GM12878 (cell line): ENCODE measurements at regions not wholly inside any gene's neighbourhood (a gene's known extent, or its start where the extent isn't known, plus 50 kb on each side); places are given as distances from the start of the nearest gene placed in this dataset.

Experiments used
- ATAC-seq: fragments of 200-7000 bp; cut with Tn5 transposase; 3 replicates; pipeline ENCODE4 v1.9.1; 2020; ENCODE audit warnings: mild to moderate bottlenecking, moderate library complexity
- BruUV-seq: library from RNA; stranded (reverse); fragments of 400-500 nt; replicated peaks from 2 replicates; lab custom pipeline; 2021; lab: Mats Ljungman, UMichigan
- CTCF ChIA-PET: fragments of 300-600 bp; sonication (Branson Sonifier 250); formaldehyde crosslinking; extraction: SDS; loops from one replicate; lab custom pipeline; 2021; ENCODE audit warnings: inconsistent platforms; lab: Yijun Ruan, JAX
- POLR2A ChIA-PET: fragments of 350-600 bp; formaldehyde crosslinking; extraction: SDS; loops from one replicate; lab custom pipeline; 2021; ENCODE audit warnings: inconsistent platforms; lab: Charles Lee
- RAD21 ChIA-PET: fragments of 300-600 bp; sonication (Branson Sonifier 250); formaldehyde crosslinking; loops from one replicate; lab custom pipeline; 2023; ENCODE audit warnings: antibody characterized with exemption; ENCODE audit not compliant: unreplicated experiment; lab: Charles Lee
- SMC1A ChIA-PET: fragments of 300-600 bp; sonication (Branson Sonifier 250); formaldehyde crosslinking; loops from one replicate; lab custom pipeline; 2023; ENCODE audit not compliant: unreplicated experiment, uncharacterized antibody; lab: Charles Lee
- DNase-seq: peaks from one replicate; pipeline ENCODE4 v3.0.0-alpha.2; 2011; ENCODE audit warnings: low read depth, low spot score
- FAIRE-seq: peaks from 3 replicates; lab custom pipeline; 2011; peaks lifted over from hg19 to GRCh38; lab: Jason Lieb, UNC
- H2AFZ ChIP-seq: 2 replicates; pipeline ENCODE4 v1.6.0; 2011; ENCODE audit warnings: low read depth, low read length, control low read depth; ENCODE audit not compliant: control insufficient read depth
- H3K27ac ChIP-seq: 2 replicates; pipeline ENCODE4 v1.5.1; 2011; ENCODE audit warnings: control low read depth; ENCODE audit not compliant: control insufficient read depth, insufficient read depth
- H3K27me3 ChIP-seq, 2 experiments: replicated peaks in 1 of 2; 2 replicates each; pipeline versions ENCODE4 v1.6.0 to v1.6.1; 2011; ENCODE audit warnings: low read length in 1 of 2; ENCODE audit not compliant: control insufficient read depth in 2 of 2, insufficient read depth in 2 of 2
- H3K36me3 ChIP-seq, 2 experiments: 2 replicates each; pipeline ENCODE4 v1.5.1; 2011; ENCODE audit warnings: low read length in 1 of 2; ENCODE audit not compliant: control insufficient read depth in 2 of 2, insufficient read depth in 2 of 2
- H3K4me1 ChIP-seq: 2 replicates; pipeline ENCODE4 v1.6.1; 2011; ENCODE audit warnings: mild to moderate bottlenecking, low read length, moderate library complexity, mixed read lengths; ENCODE audit not compliant: control insufficient read depth, insufficient read depth
- H3K4me2 ChIP-seq: 2 replicates; pipeline ENCODE4 v1.6.0; 2011; ENCODE audit warnings: control low read depth; ENCODE audit not compliant: control insufficient read depth, insufficient read depth
- H3K4me3 ChIP-seq: fragments of 200-600 bp; sonication (generic); 2 replicates; pipeline ENCODE4 v1.5.1; 2016
- H3K79me2 ChIP-seq: 2 replicates; pipeline ENCODE4 v1.6.0; 2011; ENCODE audit warnings: low read length; ENCODE audit not compliant: control insufficient read depth, insufficient read depth
- H3K9ac ChIP-seq: 2 replicates; pipeline ENCODE4 v1.8.0; 2011; ENCODE audit warnings: low read length, control low read depth, mixed read lengths; ENCODE audit not compliant: control insufficient read depth, insufficient read depth
- H3K9me3 ChIP-seq: replicated peaks from 3 replicates; pipeline ENCODE4 v1.5.1; 2011; ENCODE audit warnings: mild to moderate bottlenecking, low read length; ENCODE audit not compliant: control insufficient read depth, insufficient read depth
- H4K20me1 ChIP-seq: 2 replicates; pipeline ENCODE4 v1.6.0; 2011; ENCODE audit not compliant: control insufficient read depth, insufficient read depth
- BCL3 ChIP-seq: IDR thresholded peaks from 2 replicates; pipeline ENCODE4 v1.6.1; 2011; ENCODE audit warnings: borderline replicate concordance, low read depth, mild to moderate bottlenecking, moderate library complexity, low read length; ENCODE audit not compliant: insufficient read depth, poor library complexity, severe bottlenecking
- CEBPB ChIP-seq, 2 experiments: fragments of 150-350 bp in 1 of 2; IDR thresholded peaks; 2 replicates each; pipeline ENCODE4 v1.6.1; 2012 to 2014; ENCODE audit warnings: low read depth in 2 of 2, low read length in 2 of 2, borderline replicate concordance in 1 of 2, inconsistent platforms in 1 of 2
- MEF2B ChIP-seq: fragments of 450-650 bp; IDR thresholded peaks from 2 replicates; pipeline ENCODE4 v1.6.1; 2018; ENCODE audit warnings: mild to moderate bottlenecking, moderate library complexity; ENCODE audit not compliant: partially characterized antibody, poor library complexity, severe bottlenecking
- MTA2 ChIP-seq: fragments of 450-650 bp; IDR thresholded peaks from 2 replicates; pipeline ENCODE4 v1.6.1; 2016; ENCODE audit warnings: low read depth, mild to moderate bottlenecking, moderate library complexity
- NRF1 ChIP-seq: conservative IDR thresholded peaks from 2 replicates; pipeline ENCODE4 v1.6.1; 2011; ENCODE audit warnings: mild to moderate bottlenecking, low read depth, low read length, improper control_type of control experiment
- PRDM15 ChIP-seq: fragments of 450-650 bp; formaldehyde crosslinking; IDR thresholded peaks from 2 replicates; pipeline ENCODE4 v1.4.0; 2020; ENCODE audit warnings: mild to moderate bottlenecking, moderate library complexity
- RUNX3 ChIP-seq: IDR thresholded peaks from 2 replicates; pipeline ENCODE4 v1.6.1; 2012; ENCODE audit warnings: low read length, inconsistent platforms
- SMARCA5 ChIP-seq: fragments of 450-650 bp; IDR thresholded peaks from 2 replicates; pipeline ENCODE4 v1.6.1; 2017; ENCODE audit warnings: mild to moderate bottlenecking
- STAT1 ChIP-seq: fragments of 450-650 bp; conservative IDR thresholded peaks from 2 replicates; pipeline ENCODE4 v1.6.1; 2014; ENCODE audit warnings: antibody characterized with exemption, mild to moderate bottlenecking
- ZBTB11 ChIP-seq: fragments of 450-650 bp; formaldehyde crosslinking; IDR thresholded peaks from 2 replicates; pipeline ENCODE4 v1.5.0; 2022; ENCODE audit warnings: mild to moderate bottlenecking, missing genetic modification characterization
- ZNF207 ChIP-seq: fragments of 450-650 bp; IDR thresholded peaks from 2 replicates; pipeline ENCODE4 v1.6.1; 2014; ENCODE audit warnings: antibody characterized with exemption, mild to moderate bottlenecking, borderline replicate concordance
- WGBS: methylation state at CpG from one replicate; pipeline ENCODE4 v1.1.6; 2016; ENCODE audit warnings: low lambda C conversion rate; ENCODE audit not compliant: insufficient replicate concordance, insufficient coverage; ENCODE audit errors: missing lambda C conversion rate; 5-methylcytosine and 5-hydroxymethylcytosine counted together
- in situ Hi-C: fragments of 300-500 bp; cut with MboI; formaldehyde crosslinking; loops from 9 replicates; pipeline ENCODE4 v1.14.3; 2018; ENCODE audit warnings: mixed read lengths
- intact Hi-C: fragments of 100-400 bp; cut with micrococcal nuclease; formaldehyde crosslinking; loops from one replicate; pipeline ENCODE4 v1.14.2; 2022; ENCODE audit not compliant: unreplicated experiment
- TF ChIP-seq, protein P1 (sequence below): IDR thresholded peaks from 2 replicates; pipeline ENCODE4 v1.6.1; 2012; ENCODE audit warnings: low read length, inconsistent platforms

DNA sequence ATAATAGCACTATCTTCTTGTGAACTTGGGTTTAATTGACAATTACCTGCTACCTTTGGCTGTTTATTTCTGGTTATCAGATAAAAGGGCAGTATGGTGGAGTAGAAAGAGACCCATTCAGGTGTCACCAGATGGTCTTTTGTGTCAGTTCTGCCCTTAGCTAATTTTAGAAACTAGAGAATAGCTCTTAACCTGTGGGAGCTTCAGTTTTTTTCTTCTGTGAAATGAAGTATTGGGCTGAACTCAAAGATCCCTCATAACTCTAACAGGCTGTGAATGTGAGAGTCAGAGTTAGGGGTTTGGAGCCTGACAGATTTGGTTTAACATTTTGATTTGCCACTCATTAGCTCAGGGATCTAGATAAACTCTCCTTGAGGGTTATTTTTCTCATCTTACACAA, 335.2 kb downstream of the PPP1R2C start (continued):
- TF ChIP-seq PRDM15 (CRISPR knock-in tag) (no peak), STAT1 (no peak)

DNA sequence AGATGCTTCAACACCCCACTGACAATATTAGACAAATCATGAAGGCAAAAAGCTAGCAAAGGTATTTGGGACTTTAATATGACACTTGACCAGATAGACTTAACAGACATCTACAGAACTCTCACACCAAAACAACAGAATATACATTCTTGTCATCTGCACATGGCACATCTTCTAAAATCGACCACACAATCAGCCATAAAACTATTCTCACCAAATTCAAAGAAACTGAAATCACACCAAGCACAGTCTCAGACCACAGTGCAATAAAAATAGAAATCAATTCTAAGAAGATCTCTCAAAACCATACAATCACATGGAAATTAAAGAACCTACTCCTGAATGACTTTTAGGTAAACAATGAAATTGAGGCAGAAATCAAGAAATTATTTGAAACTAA, 340.8 kb downstream of the PPP1R2C start:
- H3K9me3 ChIP-seq, result no peaks in the 10 kb centered on the region; the same call in 2 of the 3 replicates
- no peak for DNase-seq
- peak; percentile 50 for ATAC-seq
- no TSS peak for BruUV-seq
- no peaks in the 10 kb centered on the region for H3K36me3 ChIP-seq
- no peak overlapping the region for H3K4me2 ChIP-seq
- no peaks in the 10 kb centered on the region for H4K20me1 ChIP-seq
- ChIA-PET CTCF (no interaction called here), POLR2A (interaction anchor here (0.6 kb wide), 1 partner anchor 58 kb away, joined by 3 read pairs; no protein-coding TSS in a partner anchor), RAD21 (no interaction called here), SMC1A (interaction anchor here (1.3 kb wide), 1 partner anchor 656 kb away, joined by 3 read pairs; no protein-coding TSS in a partner anchor)
- no peaks in the 10 kb centered on the region; the same call in 1 of the 2 replicates for H3K4me1 ChIP-seq
- intact Hi-C loops (no loop called here), in situ Hi-C loops (no loop called here)
- H3K9ac ChIP-seq, result no peak overlapping the region
- no peak overlapping the region for H3K4me3 ChIP-seq
- no peaks in the 10 kb centered on the region for H3K79me2 ChIP-seq
- 0% methylated on average over 1 of the region's 1 CpG for WGBS
- no peak overlapping the region for H3K27ac ChIP-seq
- H2AFZ ChIP-seq, result no peak overlapping the region
- no peaks in the 10 kb centered on the region for H3K27me3 ChIP-seq
- FAIRE-seq, result peak; percentile 78
- TF ChIP-seq ZNF207 (no peak), MEF2B (peak; percentile 36), NRF1 (no peak), SMARCA5 (no peak), MTA2 (peak; percentile 31; the same call in 1 of the 2 replicates), BCL3 (no peak), ZBTB11 (no peak), RUNX3 (no peak), CEBPB (IDR thresholded peaks at IDR 0.05; ENCODE audit: borderline replicate concordance in 1 of 2, low read depth in 2 of 2, low read length in 2 of 2) (no peak)
- TF ChIP-seq, protein P1, sequence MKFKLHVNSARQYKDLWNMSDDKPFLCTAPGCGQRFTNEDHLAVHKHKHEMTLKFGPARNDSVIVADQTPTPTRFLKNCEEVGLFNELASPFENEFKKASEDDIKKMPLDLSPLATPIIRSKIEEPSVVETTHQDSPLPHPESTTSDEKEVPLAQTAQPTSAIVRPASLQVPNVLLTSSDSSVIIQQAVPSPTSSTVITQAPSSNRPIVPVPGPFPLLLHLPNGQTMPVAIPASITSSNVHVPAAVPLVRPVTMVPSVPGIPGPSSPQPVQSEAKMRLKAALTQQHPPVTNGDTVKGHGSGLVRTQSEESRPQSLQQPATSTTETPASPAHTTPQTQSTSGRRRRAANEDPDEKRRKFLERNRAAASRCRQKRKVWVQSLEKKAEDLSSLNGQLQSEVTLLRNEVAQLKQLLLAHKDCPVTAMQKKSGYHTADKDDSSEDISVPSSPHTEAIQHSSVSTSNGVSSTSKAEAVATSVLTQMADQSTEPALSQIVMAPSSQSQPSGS, result no peak
